K562 (cell line): ENCODE measurements at regions not wholly inside any gene's neighbourhood (a gene's known extent, or its start where the extent isn't known, plus 50 kb on each side); places are given as distances from the start of the nearest gene placed in this dataset.

Experiments
- IFI16 ChIP-seq: fragments of 250-450 bp; sonication (Bioruptor Pico); IDR thresholded peaks from 2 replicates; pipeline ENCODE4 v2.1.2; 2022; ENCODE audit warnings: mild to moderate bottlenecking, inconsistent platforms
- PHF21A ChIP-seq: fragments of 450-650 bp; IDR thresholded peaks from 2 replicates; pipeline ENCODE4 v1.6.1; 2017; ENCODE audit warnings: low read depth, borderline replicate concordance
- YY1 ChIP-seq, 3 experiments: IDR thresholded peaks; 2 replicates each; pipeline ENCODE4 v1.6.1; 2011; ENCODE audit warnings: low read length in 2 of 3, mild to moderate bottlenecking in 2 of 3, moderate library complexity in 2 of 3, borderline replicate concordance in 1 of 3, control low read depth in 1 of 3, low read depth in 1 of 3; ENCODE audit not compliant: insufficient read depth in 3 of 3, insufficient replicate concordance in 2 of 3, control insufficient read depth in 1 of 3, insufficient read length in 1 of 3; ENCODE audit errors: extremely low read depth in 1 of 3
- ZBTB8A ChIP-seq: fragments of 450-650 bp; IDR thresholded peaks from 2 replicates; pipeline ENCODE4 v1.6.1; 2018; ENCODE audit warnings: mild to moderate bottlenecking, moderate library complexity; ENCODE audit not compliant: partially characterized antibody
- ZNF561 ChIP-seq: fragments of 450-650 bp; formaldehyde crosslinking; conservative IDR thresholded peaks from 2 replicates; pipeline ENCODE4 v1.4.0; 2020; ENCODE audit warnings: mild to moderate bottlenecking, moderate library complexity
- TF ChIP-seq, protein P1 (sequence below), 3 experiments: fragments of 200-800 bp in 1 of 3; fragments of 250-450 bp in 1 of 3; fragments of 450-650 bp in 1 of 3; sonication (Bioruptor Pico) in 1 of 3; sonication (Bioruptor generic) in 1 of 3; formaldehyde crosslinking in 1 of 3; IDR thresholded peaks; 2 replicates each; pipeline versions ENCODE4 v1.6.1 to v1.8.0; 2016 to 2022; ENCODE audit warnings: mild to moderate bottlenecking in 2 of 3, missing genetic modification characterization in 2 of 3, missing compliant biosample characterization in 1 of 3, moderate library complexity in 1 of 3
- TF ChIP-seq, protein P2 (sequence below): fragments of 200-600 bp; sonication (generic); IDR thresholded peaks from one replicate; pipeline ENCODE4 v1.6.1; 2012; ENCODE audit warnings: mild to moderate bottlenecking, low read depth, low read length, inconsistent platforms

DNA sequence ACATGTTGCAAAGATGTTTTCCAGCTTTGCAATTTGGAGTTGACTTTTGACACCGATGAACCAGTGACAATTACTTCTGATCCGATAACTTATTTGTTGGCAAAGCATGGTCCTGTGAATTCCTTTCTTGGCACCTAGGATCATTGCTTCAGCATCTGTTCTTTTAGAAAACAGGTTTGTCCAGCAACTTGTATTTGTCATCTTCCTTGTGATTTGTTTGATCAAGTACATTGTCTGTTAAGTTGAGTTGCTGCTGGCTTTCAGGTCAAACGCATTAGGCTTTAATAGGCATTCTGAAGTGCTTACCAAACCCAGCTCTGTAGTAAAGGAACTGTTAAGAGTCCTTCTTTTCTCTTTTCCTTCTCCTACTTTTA is 192.4 kb upstream of the ZNF217 start (continued):
- TF ChIP-seq, protein P1, sequence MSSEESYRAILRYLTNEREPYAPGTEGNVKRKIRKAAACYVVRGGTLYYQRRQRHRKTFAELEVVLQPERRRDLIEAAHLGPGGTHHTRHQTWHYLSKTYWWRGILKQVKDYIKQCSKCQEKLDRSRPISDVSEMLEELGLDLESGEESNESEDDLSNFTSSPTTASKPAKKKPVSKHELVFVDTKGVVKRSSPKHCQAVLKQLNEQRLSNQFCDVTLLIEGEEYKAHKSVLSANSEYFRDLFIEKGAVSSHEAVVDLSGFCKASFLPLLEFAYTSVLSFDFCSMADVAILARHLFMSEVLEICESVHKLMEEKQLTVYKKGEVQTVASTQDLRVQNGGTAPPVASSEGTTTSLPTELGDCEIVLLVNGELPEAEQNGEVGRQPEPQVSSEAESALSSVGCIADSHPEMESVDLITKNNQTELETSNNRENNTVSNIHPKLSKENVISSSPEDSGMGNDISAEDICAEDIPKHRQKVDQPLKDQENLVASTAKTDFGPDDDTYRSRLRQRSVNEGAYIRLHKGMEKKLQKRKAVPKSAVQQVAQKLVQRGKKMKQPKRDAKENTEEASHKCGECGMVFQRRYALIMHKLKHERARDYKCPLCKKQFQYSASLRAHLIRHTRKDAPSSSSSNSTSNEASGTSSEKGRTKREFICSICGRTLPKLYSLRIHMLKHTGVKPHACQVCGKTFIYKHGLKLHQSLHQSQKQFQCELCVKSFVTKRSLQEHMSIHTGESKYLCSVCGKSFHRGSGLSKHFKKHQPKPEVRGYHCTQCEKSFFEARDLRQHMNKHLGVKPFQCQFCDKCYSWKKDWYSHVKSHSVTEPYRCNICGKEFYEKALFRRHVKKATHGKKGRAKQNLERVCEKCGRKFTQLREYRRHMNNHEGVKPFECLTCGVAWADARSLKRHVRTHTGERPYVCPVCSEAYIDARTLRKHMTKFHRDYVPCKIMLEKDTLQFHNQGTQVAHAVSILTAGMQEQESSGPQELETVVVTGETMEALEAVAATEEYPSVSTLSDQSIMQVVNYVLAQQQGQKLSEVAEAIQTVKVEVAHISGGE (CRISPR knock-in tag; IDR thresholded peaks at IDR 0.05): peak in 1 of 3 experiments; percentile 66; a peak in 1 of 6 replicates
- TF ChIP-seq ZBTB8A (no peak), PHF21A (no peak), YY1 (IDR thresholded peaks at IDR 0.05; ENCODE audit: borderline replicate concordance in 1 of 3, control insufficient read depth in 1 of 3, extremely low read depth in 1 of 3, insufficient read depth in 3 of 3, insufficient read length in 1 of 3, insufficient replicate concordance in 2 of 3, low read depth in 1 of 3, low read length in 2 of 3) (no peak), ZNF561 (CRISPR knock-in tag) (no peak), IFI16 (no peak)
- TF ChIP-seq, protein P2, sequence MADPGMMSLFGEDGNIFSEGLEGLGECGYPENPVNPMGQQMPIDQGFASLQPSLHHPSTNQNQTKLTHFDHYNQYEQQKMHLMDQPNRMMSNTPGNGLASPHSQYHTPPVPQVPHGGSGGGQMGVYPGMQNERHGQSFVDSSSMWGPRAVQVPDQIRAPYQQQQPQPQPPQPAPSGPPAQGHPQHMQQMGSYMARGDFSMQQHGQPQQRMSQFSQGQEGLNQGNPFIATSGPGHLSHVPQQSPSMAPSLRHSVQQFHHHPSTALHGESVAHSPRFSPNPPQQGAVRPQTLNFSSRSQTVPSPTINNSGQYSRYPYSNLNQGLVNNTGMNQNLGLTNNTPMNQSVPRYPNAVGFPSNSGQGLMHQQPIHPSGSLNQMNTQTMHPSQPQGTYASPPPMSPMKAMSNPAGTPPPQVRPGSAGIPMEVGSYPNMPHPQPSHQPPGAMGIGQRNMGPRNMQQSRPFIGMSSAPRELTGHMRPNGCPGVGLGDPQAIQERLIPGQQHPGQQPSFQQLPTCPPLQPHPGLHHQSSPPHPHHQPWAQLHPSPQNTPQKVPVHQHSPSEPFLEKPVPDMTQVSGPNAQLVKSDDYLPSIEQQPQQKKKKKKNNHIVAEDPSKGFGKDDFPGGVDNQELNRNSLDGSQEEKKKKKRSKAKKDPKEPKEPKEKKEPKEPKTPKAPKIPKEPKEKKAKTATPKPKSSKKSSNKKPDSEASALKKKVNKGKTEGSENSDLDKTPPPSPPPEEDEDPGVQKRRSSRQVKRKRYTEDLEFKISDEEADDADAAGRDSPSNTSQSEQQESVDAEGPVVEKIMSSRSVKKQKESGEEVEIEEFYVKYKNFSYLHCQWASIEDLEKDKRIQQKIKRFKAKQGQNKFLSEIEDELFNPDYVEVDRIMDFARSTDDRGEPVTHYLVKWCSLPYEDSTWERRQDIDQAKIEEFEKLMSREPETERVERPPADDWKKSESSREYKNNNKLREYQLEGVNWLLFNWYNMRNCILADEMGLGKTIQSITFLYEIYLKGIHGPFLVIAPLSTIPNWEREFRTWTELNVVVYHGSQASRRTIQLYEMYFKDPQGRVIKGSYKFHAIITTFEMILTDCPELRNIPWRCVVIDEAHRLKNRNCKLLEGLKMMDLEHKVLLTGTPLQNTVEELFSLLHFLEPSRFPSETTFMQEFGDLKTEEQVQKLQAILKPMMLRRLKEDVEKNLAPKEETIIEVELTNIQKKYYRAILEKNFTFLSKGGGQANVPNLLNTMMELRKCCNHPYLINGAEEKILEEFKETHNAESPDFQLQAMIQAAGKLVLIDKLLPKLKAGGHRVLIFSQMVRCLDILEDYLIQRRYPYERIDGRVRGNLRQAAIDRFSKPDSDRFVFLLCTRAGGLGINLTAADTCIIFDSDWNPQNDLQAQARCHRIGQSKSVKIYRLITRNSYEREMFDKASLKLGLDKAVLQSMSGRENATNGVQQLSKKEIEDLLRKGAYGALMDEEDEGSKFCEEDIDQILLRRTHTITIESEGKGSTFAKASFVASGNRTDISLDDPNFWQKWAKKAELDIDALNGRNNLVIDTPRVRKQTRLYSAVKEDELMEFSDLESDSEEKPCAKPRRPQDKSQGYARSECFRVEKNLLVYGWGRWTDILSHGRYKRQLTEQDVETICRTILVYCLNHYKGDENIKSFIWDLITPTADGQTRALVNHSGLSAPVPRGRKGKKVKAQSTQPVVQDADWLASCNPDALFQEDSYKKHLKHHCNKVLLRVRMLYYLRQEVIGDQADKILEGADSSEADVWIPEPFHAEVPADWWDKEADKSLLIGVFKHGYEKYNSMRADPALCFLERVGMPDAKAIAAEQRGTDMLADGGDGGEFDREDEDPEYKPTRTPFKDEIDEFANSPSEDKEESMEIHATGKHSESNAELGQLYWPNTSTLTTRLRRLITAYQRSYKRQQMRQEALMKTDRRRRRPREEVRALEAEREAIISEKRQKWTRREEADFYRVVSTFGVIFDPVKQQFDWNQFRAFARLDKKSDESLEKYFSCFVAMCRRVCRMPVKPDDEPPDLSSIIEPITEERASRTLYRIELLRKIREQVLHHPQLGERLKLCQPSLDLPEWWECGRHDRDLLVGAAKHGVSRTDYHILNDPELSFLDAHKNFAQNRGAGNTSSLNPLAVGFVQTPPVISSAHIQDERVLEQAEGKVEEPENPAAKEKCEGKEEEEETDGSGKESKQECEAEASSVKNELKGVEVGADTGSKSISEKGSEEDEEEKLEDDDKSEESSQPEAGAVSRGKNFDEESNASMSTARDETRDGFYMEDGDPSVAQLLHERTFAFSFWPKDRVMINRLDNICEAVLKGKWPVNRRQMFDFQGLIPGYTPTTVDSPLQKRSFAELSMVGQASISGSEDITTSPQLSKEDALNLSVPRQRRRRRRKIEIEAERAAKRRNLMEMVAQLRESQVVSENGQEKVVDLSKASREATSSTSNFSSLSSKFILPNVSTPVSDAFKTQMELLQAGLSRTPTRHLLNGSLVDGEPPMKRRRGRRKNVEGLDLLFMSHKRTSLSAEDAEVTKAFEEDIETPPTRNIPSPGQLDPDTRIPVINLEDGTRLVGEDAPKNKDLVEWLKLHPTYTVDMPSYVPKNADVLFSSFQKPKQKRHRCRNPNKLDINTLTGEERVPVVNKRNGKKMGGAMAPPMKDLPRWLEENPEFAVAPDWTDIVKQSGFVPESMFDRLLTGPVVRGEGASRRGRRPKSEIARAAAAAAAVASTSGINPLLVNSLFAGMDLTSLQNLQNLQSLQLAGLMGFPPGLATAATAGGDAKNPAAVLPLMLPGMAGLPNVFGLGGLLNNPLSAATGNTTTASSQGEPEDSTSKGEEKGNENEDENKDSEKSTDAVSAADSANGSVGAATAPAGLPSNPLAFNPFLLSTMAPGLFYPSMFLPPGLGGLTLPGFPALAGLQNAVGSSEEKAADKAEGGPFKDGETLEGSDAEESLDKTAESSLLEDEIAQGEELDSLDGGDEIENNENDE: no peak
